ENCODE measurements at regions not wholly inside any gene's neighbourhood (a gene's known extent, or its start where the extent isn't known, plus 50 kb on each side); places are given as distances from the start of the nearest gene placed in this dataset.

GRCh38 chr9:90055226-90055625 lies 450.4 kb downstream of the GADD45G start:
- no peak overlapping the region for H3K4me3 ChIP-seq (ENCODE audit: insufficient read depth, low read length)
- no peaks in the 10 kb centered on the region for H3K27me3 ChIP-seq (ENCODE audit: insufficient read depth, low read length)
- TF ChIP-seq CTCF (IDR thresholded peaks at IDR 0.05; ENCODE audit: extremely low read depth, low read depth, low read length), result no peak
- no peaks in the 10 kb centered on the region for H3K9me3 ChIP-seq (ENCODE audit: low read depth, low read length)
- no peak overlapping the region for H3K4me2 ChIP-seq (ENCODE audit: insufficient read depth, low read length)
- no peaks in the 10 kb centered on the region for H3K4me1 ChIP-seq (ENCODE audit: insufficient read depth, low read length)
- no peak overlapping the region for H3K27ac ChIP-seq (ENCODE audit: low read depth, low read length)
- no peak overlapping the region for H2AFZ ChIP-seq (ENCODE audit: low read length)
- no peaks in the 10 kb centered on the region for H4K20me1 ChIP-seq (ENCODE audit: insufficient read depth, low read length)
- H3K36me3 ChIP-seq (ENCODE audit: insufficient read depth, low read length), result no peaks in the 10 kb centered on the region
- DNase-seq (ENCODE audit: insufficient read length, low spot score, missing footprints), result no peak
- H3K79me2 ChIP-seq (ENCODE audit: insufficient read depth, low read length), result no peaks in the 10 kb centered on the region

GRCh38 chr9:90057361-90057760 lies 452.5 kb downstream of the GADD45G start:
- TF ChIP-seq CTCF (IDR thresholded peaks at IDR 0.05; ENCODE audit: extremely low read depth, low read depth, low read length), result no peak
- DNase-seq (ENCODE audit: insufficient read length, low spot score, missing footprints), result no peak
- H3K9me3 ChIP-seq (ENCODE audit: low read depth, low read length), result no peaks in the 10 kb centered on the region
- H3K36me3 ChIP-seq (ENCODE audit: insufficient read depth, low read length), result no peaks in the 10 kb centered on the region
- no peaks in the 10 kb centered on the region for H4K20me1 ChIP-seq (ENCODE audit: insufficient read depth, low read length)
- no peak overlapping the region for H3K27ac ChIP-seq (ENCODE audit: low read depth, low read length)
- no peaks in the 10 kb centered on the region for H3K79me2 ChIP-seq (ENCODE audit: insufficient read depth, low read length)
- H2AFZ ChIP-seq (ENCODE audit: low read length), result no peak overlapping the region
- no peak overlapping the region for H3K4me3 ChIP-seq (ENCODE audit: insufficient read depth, low read length)
- no peaks in the 10 kb centered on the region for H3K27me3 ChIP-seq (ENCODE audit: insufficient read depth, low read length)
- H3K4me2 ChIP-seq (ENCODE audit: insufficient read depth, low read length), result no peak overlapping the region
- H3K4me1 ChIP-seq (ENCODE audit: insufficient read depth, low read length), result no peaks in the 10 kb centered on the region

- DNase-seq (ENCODE audit: insufficient read length, low spot score, missing footprints), result no peak
- Histone ChIP-seq H3K79me2 (ENCODE audit: insufficient read depth, low read length) (no peaks in the 10 kb centered on the region), H3K9me3 (ENCODE audit: low read depth, low read length) (no peaks in the 10 kb centered on the region), H3K27ac (ENCODE audit: low read depth, low read length) (no peak overlapping the region), H2AFZ (ENCODE audit: low read length) (no peak overlapping the region), H3K36me3 (ENCODE audit: insufficient read depth, low read length) (no peaks in the 10 kb centered on the region), H3K27me3 (ENCODE audit: insufficient read depth, low read length) (no peaks in the 10 kb centered on the region), H3K4me3 (ENCODE audit: insufficient read depth, low read length) (no peak overlapping the region), H4K20me1 (ENCODE audit: insufficient read depth, low read length) (no peaks in the 10 kb centered on the region), H3K4me2 (ENCODE audit: insufficient read depth, low read length) (no peak overlapping the region), H3K4me1 (ENCODE audit: insufficient read depth, low read length) (no peaks in the 10 kb centered on the region)
- TF ChIP-seq CTCF (IDR thresholded peaks at IDR 0.05; ENCODE audit: extremely low read depth, low read depth, low read length), result no peak
These were observed 453.5 kb downstream of the GADD45G start for GRCh38 chr9:90058182-90058763.

- Histone ChIP-seq H2AFZ (ENCODE audit: low read length) (no peak overlapping the region), H3K4me1 (ENCODE audit: insufficient read depth, low read length) (no peaks in the 10 kb centered on the region), H3K4me2 (ENCODE audit: insufficient read depth, low read length) (no peak overlapping the region), H3K36me3 (ENCODE audit: insufficient read depth, low read length) (no peaks in the 10 kb centered on the region), H3K4me3 (ENCODE audit: insufficient read depth, low read length) (no peak overlapping the region), H3K27ac (ENCODE audit: low read depth, low read length) (no peak overlapping the region), H3K27me3 (ENCODE audit: insufficient read depth, low read length) (no peaks in the 10 kb centered on the region), H4K20me1 (ENCODE audit: insufficient read depth, low read length) (no peaks in the 10 kb centered on the region), H3K9me3 (ENCODE audit: low read depth, low read length) (no peaks in the 10 kb centered on the region), H3K79me2 (ENCODE audit: insufficient read depth, low read length) (no peaks in the 10 kb centered on the region)
- TF ChIP-seq CTCF (IDR thresholded peaks at IDR 0.05; ENCODE audit: extremely low read depth, low read depth, low read length), result no peak
- DNase-seq (ENCODE audit: insufficient read length, low spot score, missing footprints), result no peak
These were observed 454.6 kb downstream of the GADD45G start for GRCh38 chr9:90059436-90059835.
